ENCODE measurements at regions not wholly inside any gene's neighbourhood (a gene's known extent, or its start where the extent isn't known, plus 50 kb on each side); places are given as distances from the start of the nearest gene placed in this dataset.
A peak's percentile ranks its signal among the peaks of the same experiment; 100 is the strongest.
"Not testable (repeated sequence)": the region's sequence is repeated elsewhere in the genome, so short reads cannot be mapped to it uniquely, and the experiment has no call there.

GRCh38 chr12:4143896-4144295 is 129.7 kb upstream of the CCND2 start:
- H3K27ac ChIP-seq (ENCODE audit: low read depth, low read length): no peak overlapping the region
- no peak overlapping the region for H3K4me3 ChIP-seq (ENCODE audit: low read length)
- no peaks in the 10 kb centered on the region for H3K9me3 ChIP-seq (ENCODE audit: insufficient read depth, low read depth, low read length)
- H3K4me1 ChIP-seq (ENCODE audit: insufficient read depth, low read length): peaks cover 13% of the 10 kb centered on the region; the same call in 1 of the 2 replicates
- WGBS: 93% methylated on average over 6 of the region's 6 CpGs
- H3K9ac ChIP-seq (ENCODE audit: low read depth, low read length): no peak overlapping the region
- H3K36me3 ChIP-seq (ENCODE audit: insufficient read depth, low read length): no peaks in the 10 kb centered on the region
- no peaks in the 10 kb centered on the region for H3K27me3 ChIP-seq (ENCODE audit: insufficient read depth, low read length)

GRCh38 chr12:4141348-4142270 is 132.0 kb upstream of the CCND2 start:
- Histone ChIP-seq H3K4me3 (ENCODE audit: low read length) (no peak overlapping the region), H3K27ac (ENCODE audit: low read depth, low read length) (no peak overlapping the region), H3K27me3 (ENCODE audit: insufficient read depth, low read length) (no peaks in the 10 kb centered on the region), H3K4me1 (ENCODE audit: insufficient read depth, low read length) (peaks cover 6% of the 10 kb centered on the region), H3K9ac (ENCODE audit: low read depth, low read length) (no peak overlapping the region), H3K9me3 (ENCODE audit: insufficient read depth, low read depth, low read length) (no peaks in the 10 kb centered on the region), H3K36me3 (ENCODE audit: insufficient read depth, low read length) (no peaks in the 10 kb centered on the region)
- 85% methylated on average over 6 of the region's 6 CpGs for WGBS

GRCh38 chr12:4140581-4141301 is 132.8 kb upstream of the CCND2 start:
- 84% methylated on average over 8 of the region's 8 CpGs for WGBS
- Histone ChIP-seq H3K4me3 (ENCODE audit: low read length) (no peak overlapping the region), H3K27ac (ENCODE audit: low read depth, low read length) (no peak overlapping the region), H3K4me1 (ENCODE audit: insufficient read depth, low read length) (peaks cover 11% of the 10 kb centered on the region), H3K9me3 (ENCODE audit: insufficient read depth, low read depth, low read length) (no peaks in the 10 kb centered on the region), H3K36me3 (ENCODE audit: insufficient read depth, low read length) (no peaks in the 10 kb centered on the region), H3K9ac (ENCODE audit: low read depth, low read length) (no peak overlapping the region), H3K27me3 (ENCODE audit: insufficient read depth, low read length) (no peaks in the 10 kb centered on the region)

GRCh38 chr12:4139191-4139590 is 134.4 kb upstream of the CCND2 start:
- H3K4me3 ChIP-seq (ENCODE audit: low read length): no peak overlapping the region
- no peak overlapping the region for H3K27ac ChIP-seq (ENCODE audit: low read depth, low read length)
- no peaks in the 10 kb centered on the region for H3K27me3 ChIP-seq (ENCODE audit: insufficient read depth, low read length)
- WGBS: 60% methylated on average over 3 of the region's 3 CpGs
- H3K9ac ChIP-seq (ENCODE audit: low read depth, low read length): no peak overlapping the region
- H3K36me3 ChIP-seq (ENCODE audit: insufficient read depth, low read length): no peaks in the 10 kb centered on the region
- no peaks in the 10 kb centered on the region for H3K9me3 ChIP-seq (ENCODE audit: insufficient read depth, low read depth, low read length)
- peaks cover 22% of the 10 kb centered on the region for H3K4me1 ChIP-seq (ENCODE audit: insufficient read depth, low read length)

GRCh38 chr12:4138532-4138931 is 135.0 kb upstream of the CCND2 start:
- H3K27me3 ChIP-seq (ENCODE audit: insufficient read depth, low read length); H3K9me3 ChIP-seq (ENCODE audit: insufficient read depth, low read depth, low read length); H3K36me3 ChIP-seq (ENCODE audit: insufficient read depth, low read length); H3K27ac ChIP-seq (ENCODE audit: low read depth, low read length); H3K4me3 ChIP-seq (ENCODE audit: low read length); H3K9ac ChIP-seq (ENCODE audit: low read depth, low read length): not testable (repeated sequence)
- WGBS: 94% methylated on average over 3 of the region's 3 CpGs
- H3K4me1 ChIP-seq (ENCODE audit: insufficient read depth, low read length): peaks cover 29% of the 10 kb centered on the region

GRCh38 chr12:4138051-4138450 is 135.5 kb upstream of the CCND2 start:
- no peaks in the 10 kb centered on the region for H3K9me3 ChIP-seq (ENCODE audit: insufficient read depth, low read depth, low read length)
- no peak overlapping the region for H3K4me3 ChIP-seq (ENCODE audit: low read length)
- no CpG with 5 or more reads among the region's 2 CpGs for WGBS
- H3K27me3 ChIP-seq (ENCODE audit: insufficient read depth, low read length): no peaks in the 10 kb centered on the region
- H3K9ac ChIP-seq (ENCODE audit: low read depth, low read length): no peak overlapping the region
- H3K36me3 ChIP-seq (ENCODE audit: insufficient read depth, low read length): no peaks in the 10 kb centered on the region
- H3K27ac ChIP-seq (ENCODE audit: low read depth, low read length): no peak overlapping the region
- peaks cover 33% of the 10 kb centered on the region for H3K4me1 ChIP-seq (ENCODE audit: insufficient read depth, low read length)

- Histone ChIP-seq H3K9ac (ENCODE audit: low read depth, low read length) (no peak overlapping the region), H3K9me3 (ENCODE audit: insufficient read depth, low read depth, low read length) (no peaks in the 10 kb centered on the region), H3K27ac (ENCODE audit: low read depth, low read length) (no peak overlapping the region), H3K36me3 (ENCODE audit: insufficient read depth, low read length) (no peaks in the 10 kb centered on the region), H3K4me3 (ENCODE audit: low read length) (no peak overlapping the region), H3K27me3 (ENCODE audit: insufficient read depth, low read length) (no peaks in the 10 kb centered on the region), H3K4me1 (ENCODE audit: insufficient read depth, low read length) (peaks cover 38% of the 10 kb centered on the region)
- WGBS: 88% methylated on average over 5 of the region's 5 CpGs
Measured at GRCh38 chr12:4137441-4137840, 136.1 kb upstream of the CCND2 start.

- Histone ChIP-seq H3K9me3 (ENCODE audit: insufficient read depth, low read depth, low read length) (no peaks in the 10 kb centered on the region), H3K27ac (ENCODE audit: low read depth, low read length) (no peak overlapping the region), H3K9ac (ENCODE audit: low read depth, low read length) (no peak overlapping the region), H3K27me3 (ENCODE audit: insufficient read depth, low read length) (no peaks in the 10 kb centered on the region), H3K4me3 (ENCODE audit: low read length) (no peak overlapping the region), H3K36me3 (ENCODE audit: insufficient read depth, low read length) (no peaks in the 10 kb centered on the region), H3K4me1 (ENCODE audit: insufficient read depth, low read length) (peaks cover 38% of the 10 kb centered on the region)
- 86% methylated on average over 4 of the region's 5 CpGs for whole genome bisulfite sequencing
Measured at GRCh38 chr12:4137015-4137414, 136.5 kb upstream of the CCND2 start.

GRCh38 chr12:4135919-4136605 is 137.5 kb upstream of the CCND2 start:
- no peaks in the 10 kb centered on the region for H3K27me3 ChIP-seq (ENCODE audit: insufficient read depth, low read length)
- no peaks in the 10 kb centered on the region for H3K9me3 ChIP-seq (ENCODE audit: insufficient read depth, low read depth, low read length)
- H3K9ac ChIP-seq (ENCODE audit: low read depth, low read length): no peak overlapping the region
- no peak overlapping the region; the same call in 1 of the 2 replicates for H3K27ac ChIP-seq (ENCODE audit: low read depth, low read length)
- 79% methylated on average over 9 of the region's 12 CpGs for WGBS
- H3K4me1 ChIP-seq (ENCODE audit: insufficient read depth, low read length): peaks cover 38% of the 10 kb centered on the region
- H3K4me3 ChIP-seq (ENCODE audit: low read length): no peak overlapping the region
- H3K36me3 ChIP-seq (ENCODE audit: insufficient read depth, low read length): no peaks in the 10 kb centered on the region

GRCh38 chr12:4134448-4135263 is 138.9 kb upstream of the CCND2 start:
- Histone ChIP-seq H3K27me3 (ENCODE audit: insufficient read depth, low read length) (no peaks in the 10 kb centered on the region), H3K36me3 (ENCODE audit: insufficient read depth, low read length) (no peaks in the 10 kb centered on the region), H3K9ac (ENCODE audit: low read depth, low read length) (peak overlapping the region; percentile 44), H3K4me3 (ENCODE audit: low read length) (peak overlapping the region; percentile 42), H3K9me3 (ENCODE audit: insufficient read depth, low read depth, low read length) (no peaks in the 10 kb centered on the region), H3K4me1 (ENCODE audit: insufficient read depth, low read length) (peaks cover 38% of the 10 kb centered on the region), H3K27ac (ENCODE audit: low read depth, low read length) (peak overlapping the region; percentile 92)
- 10% methylated on average over 9 of the region's 12 CpGs for WGBS
